Body of pancreas (tissue), 4 donors: ENCODE measurements at regions not wholly inside any gene's neighbourhood (a gene's known extent, or its start where the extent isn't known, plus 50 kb on each side); places are given as distances from the start of the nearest gene placed in this dataset.

Experiments used
- ATAC-seq: fragments of 150-250 bp; one replicate; pipeline ENCODE4 v1.9.1; 2016
- DNase-seq, 4 donors: peaks; one replicate each; pipeline ENCODE4 v3.0.0-alpha.2; 2019
- H3K27ac ChIP-seq, 4 donors: fragments of 200-600 bp; sonication (generic); 1 replicate in 3 of 4; 2 replicates in 1 of 4; pipeline versions ENCODE4 v1.5.1 to v1.6.1; 2016 to 2019; ENCODE audit warnings: mild to moderate bottlenecking in 1 of 4, mixed read lengths in 1 of 4, moderate library complexity in 1 of 4
- H3K27me3 ChIP-seq, 2 donors: fragments of 200-600 bp; sonication (generic); one replicate each; pipeline ENCODE4 v1.6.0; 2016; ENCODE audit warnings: mild to moderate bottlenecking in 1 of 2
- H3K36me3 ChIP-seq, 2 donors: fragments of 200-600 bp; sonication (generic); replicated peaks in 1 of 2; 2 replicates each; pipeline ENCODE4 v1.5.1; 2016; ENCODE audit warnings: low read depth in 2 of 2; ENCODE audit not compliant: insufficient read depth in 1 of 2
- H3K4me1 ChIP-seq: fragments of 200-600 bp; sonication (generic); one replicate; pipeline ENCODE4 v1.6.0; 2016
- H3K4me3 ChIP-seq, 2 donors: fragments of 200-600 bp; sonication (generic); 1 replicate in 1 of 2; 2 replicates in 1 of 2; pipeline ENCODE4 v1.5.1; 2016 to 2019
- H3K9me3 ChIP-seq, 3 donors: fragments of 200-600 bp; sonication (generic); 1 replicate in 2 of 3; 2 replicates in 1 of 3; pipeline ENCODE4 v1.5.1; 2016
- CTCF ChIP-seq, 7 experiments: fragments of 450-650 bp in 4 of 7; fragments of 200-600 bp in 3 of 7; sonication (generic) in 3 of 7; IDR thresholded peaks; one replicate each; pipeline ENCODE4 v1.5.1; 2016 to 2019; ENCODE audit warnings: antibody characterized with exemption in 7 of 7
- POLR2A ChIP-seq, 3 donors: fragments of 450-650 bp; IDR thresholded peaks; one replicate each; pipeline ENCODE4 v1.6.1; 2016; ENCODE audit warnings: antibody characterized with exemption in 3 of 3, mild to moderate bottlenecking in 2 of 3
- WGBS, 2 donors: methylation state at CpG; one replicate each; pipeline ENCODE4 v1.1.5; 2017; 5-methylcytosine and 5-hydroxymethylcytosine counted together
- intact Hi-C: fragments of 100-400 bp; cut with DNase I; formaldehyde crosslinking; loops from one replicate; pipeline ENCODE4 v1.15.1; 2023

GRCh38 chr10:111993321-111993720 is 190.2 kb downstream of the GPAM start:
- 87 to 92% methylated on average over 1 of the region's 1 CpG for WGBS, 2 donors
- intact Hi-C loops = no loop called here
- DNase-seq = no peak
- no peaks in the 10 kb centered on the region for H3K9me3 ChIP-seq
- H3K4me1 ChIP-seq = no peaks in the 10 kb centered on the region
- no peak overlapping the region for H3K27ac ChIP-seq
- no peak for ATAC-seq
- TF ChIP-seq CTCF (IDR thresholded peaks at IDR 0.05) (no peak), POLR2A (IDR thresholded peaks at IDR 0.05) (no peak)
- H3K27me3 ChIP-seq = no peaks in the 10 kb centered on the region
- H3K36me3 ChIP-seq = no peaks in the 10 kb centered on the region
- H3K4me3 ChIP-seq = no peak overlapping the region

DNA sequence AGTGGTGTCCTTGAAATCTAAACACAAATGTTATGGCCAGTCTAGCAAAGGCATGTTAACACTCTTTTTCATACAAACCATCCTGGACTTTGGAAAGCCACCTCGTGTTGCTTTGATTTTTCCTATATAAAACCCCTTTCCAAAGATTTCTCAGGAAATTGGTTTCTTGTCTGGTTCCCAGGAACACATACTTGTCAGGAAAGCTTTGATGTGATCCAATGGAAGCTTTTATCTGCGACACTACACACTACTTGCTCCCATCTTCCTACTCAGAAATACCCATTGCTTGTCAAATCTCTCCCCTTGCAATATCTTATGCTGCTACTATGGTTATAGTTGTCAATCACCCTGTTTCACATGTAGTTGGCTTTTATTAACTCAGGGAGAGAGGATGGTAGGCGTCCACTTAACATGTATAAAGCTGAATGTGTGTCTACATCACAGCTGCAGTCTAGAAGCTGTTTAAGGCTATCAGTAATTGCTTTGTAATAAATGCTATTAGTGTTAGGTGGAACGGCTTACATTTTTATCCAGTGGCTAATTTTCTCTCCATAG is 189.6 kb downstream of the GPAM start:
- no peak for DNase-seq
- ATAC-seq = no peak
- Histone ChIP-seq H3K9me3 (no peaks in the 10 kb centered on the region), H3K27me3 (no peaks in the 10 kb centered on the region), H3K36me3 (no peaks in the 10 kb centered on the region), H3K4me3 (no peak overlapping the region), H3K4me1 (no peaks in the 10 kb centered on the region), H3K27ac (no peak overlapping the region)
- intact Hi-C loops = no loop called here
- 50 to 52% methylated on average over 4 of the region's 4 CpGs for WGBS, 2 donors
- TF ChIP-seq POLR2A (IDR thresholded peaks at IDR 0.05) (no peak), CTCF (IDR thresholded peaks at IDR 0.05) (no peak)

DNA sequence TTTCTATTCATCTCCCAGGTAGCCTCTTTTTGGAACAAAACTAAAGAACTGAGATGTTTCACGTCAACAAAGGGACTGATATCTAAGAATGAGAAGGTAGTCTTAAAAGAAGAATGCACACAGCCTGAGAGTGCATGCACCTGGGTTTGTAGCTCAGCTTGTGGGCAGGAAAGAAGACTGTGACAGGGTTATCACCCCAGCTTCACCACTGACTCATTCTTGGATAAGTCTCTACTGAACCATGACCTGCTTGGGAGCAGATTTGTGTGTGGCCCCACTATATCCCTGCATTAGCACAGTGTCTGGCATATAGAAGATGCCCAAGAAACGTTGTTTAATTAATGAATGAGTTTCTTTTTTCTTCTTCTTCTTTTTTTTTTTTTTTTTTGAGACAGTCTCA is 187.5 kb downstream of the GPAM start:
- 47 to 60% methylated on average over 2 of the region's 2 CpGs for WGBS, 2 donors
- no peaks in the 10 kb centered on the region for H3K27me3 ChIP-seq
- no peaks in the 10 kb centered on the region for H3K4me1 ChIP-seq
- intact Hi-C loops = no loop called here
- no peak for TF ChIP-seq CTCF (IDR thresholded peaks at IDR 0.05)
- no peak for TF ChIP-seq POLR2A (IDR thresholded peaks at IDR 0.05)
- no peaks in the 10 kb centered on the region for H3K9me3 ChIP-seq
- H3K27ac ChIP-seq = no peak overlapping the region
- no peak for ATAC-seq
- DNase-seq = no peak
- no peak overlapping the region for H3K4me3 ChIP-seq
- H3K36me3 ChIP-seq = no peaks in the 10 kb centered on the region

DNA sequence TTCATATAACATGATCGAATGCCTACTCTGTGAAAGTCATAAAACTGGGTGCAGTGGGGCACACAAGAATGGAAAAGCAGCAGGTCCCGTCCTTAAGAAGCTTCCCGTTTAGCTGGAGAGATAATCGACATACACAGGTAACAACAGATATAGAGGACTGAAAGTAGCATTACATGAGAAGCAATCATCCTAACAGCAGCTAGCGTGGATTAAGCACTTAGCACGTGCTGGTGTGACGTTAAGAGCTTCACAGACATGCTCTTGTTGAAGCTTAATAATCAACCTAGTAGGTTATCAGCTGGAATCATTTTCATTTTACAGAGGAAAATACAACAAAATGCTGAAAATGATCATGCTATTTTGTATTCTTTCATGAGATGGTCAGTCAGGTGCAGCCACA is 184.8 kb downstream of the GPAM start:
- no peaks in the 10 kb centered on the region for H3K36me3 ChIP-seq
- TF ChIP-seq POLR2A (IDR thresholded peaks at IDR 0.05) (no peak), CTCF (IDR thresholded peaks at IDR 0.05) (no peak)
- no peaks in the 10 kb centered on the region for H3K27me3 ChIP-seq
- ATAC-seq (no peak), DNase-seq (no peak)
- H3K9me3 ChIP-seq = no peaks in the 10 kb centered on the region
- H3K4me3 ChIP-seq = no peak overlapping the region
- intact Hi-C loops = no loop called here
- WGBS, 2 donors = 52 to 65% methylated on average over 7 of the region's 7 CpGs
- no peaks in the 10 kb centered on the region for H3K4me1 ChIP-seq
- no peak overlapping the region for H3K27ac ChIP-seq

- intact Hi-C loops = no loop called here
- no peak for ATAC-seq
- no peaks in the 10 kb centered on the region for H3K36me3 ChIP-seq
- H3K4me3 ChIP-seq = no peak overlapping the region
- H3K27me3 ChIP-seq = no peaks in the 10 kb centered on the region
- no peak overlapping the region for H3K27ac ChIP-seq
- no peaks in the 10 kb centered on the region for H3K9me3 ChIP-seq
- no peak for DNase-seq
- no peak for TF ChIP-seq POLR2A (IDR thresholded peaks at IDR 0.05)
- no peak for TF ChIP-seq CTCF (IDR thresholded peaks at IDR 0.05)
- no peaks in the 10 kb centered on the region for H3K4me1 ChIP-seq
- 40 to 55% methylated on average over 4 of the region's 4 CpGs for WGBS, 2 donors
Observed at GRCh38 chr10:111999205-111999914, 184.2 kb downstream of the GPAM start.
